ENCODE measurements at regions not wholly inside any gene's neighbourhood (a gene's known extent, or its start where the extent isn't known, plus 50 kb on each side); places are given as distances from the start of the nearest gene placed in this dataset.
A peak's percentile ranks its signal among the peaks of the same experiment; 100 is the strongest.

DNA sequence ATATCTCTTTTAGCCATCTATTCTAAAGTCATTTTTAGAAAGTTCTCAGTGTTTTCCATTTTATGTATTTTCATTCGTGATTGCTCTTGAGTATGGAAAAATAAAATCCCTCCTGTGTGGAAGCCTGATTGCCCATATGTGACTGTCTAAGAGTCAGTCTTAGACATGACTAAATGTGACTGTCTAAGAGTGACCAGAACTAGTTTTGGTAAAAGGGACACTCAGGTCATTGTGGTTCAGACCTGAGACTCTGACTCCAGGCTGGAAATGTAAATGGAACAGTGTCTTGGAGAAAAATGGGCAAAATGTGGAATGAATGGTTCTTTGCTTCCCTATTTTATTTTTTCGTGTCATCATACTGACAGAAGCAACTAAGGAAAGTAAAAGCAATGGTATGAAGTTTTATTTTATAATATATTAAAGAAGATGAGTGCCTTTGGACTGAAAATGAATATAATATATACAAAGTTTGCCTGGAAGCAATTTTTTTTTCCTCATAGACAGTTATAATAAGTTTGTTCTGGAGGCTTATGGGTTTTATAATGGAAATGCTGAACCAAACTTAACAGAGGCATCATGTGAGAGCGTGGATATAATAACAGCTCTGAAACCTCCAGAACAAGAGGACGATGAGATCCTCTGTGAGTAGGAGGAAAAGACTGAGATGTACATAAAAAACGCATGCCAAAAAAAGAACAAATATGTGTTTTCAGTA is 264.4 kb downstream of the ZPLD1 start:
- H3K4me3 ChIP-seq (ENCODE audit: low read length): no peak overlapping the region
- DNase-seq (ENCODE audit: low read depth): no peak
- TF ChIP-seq, protein P1, sequence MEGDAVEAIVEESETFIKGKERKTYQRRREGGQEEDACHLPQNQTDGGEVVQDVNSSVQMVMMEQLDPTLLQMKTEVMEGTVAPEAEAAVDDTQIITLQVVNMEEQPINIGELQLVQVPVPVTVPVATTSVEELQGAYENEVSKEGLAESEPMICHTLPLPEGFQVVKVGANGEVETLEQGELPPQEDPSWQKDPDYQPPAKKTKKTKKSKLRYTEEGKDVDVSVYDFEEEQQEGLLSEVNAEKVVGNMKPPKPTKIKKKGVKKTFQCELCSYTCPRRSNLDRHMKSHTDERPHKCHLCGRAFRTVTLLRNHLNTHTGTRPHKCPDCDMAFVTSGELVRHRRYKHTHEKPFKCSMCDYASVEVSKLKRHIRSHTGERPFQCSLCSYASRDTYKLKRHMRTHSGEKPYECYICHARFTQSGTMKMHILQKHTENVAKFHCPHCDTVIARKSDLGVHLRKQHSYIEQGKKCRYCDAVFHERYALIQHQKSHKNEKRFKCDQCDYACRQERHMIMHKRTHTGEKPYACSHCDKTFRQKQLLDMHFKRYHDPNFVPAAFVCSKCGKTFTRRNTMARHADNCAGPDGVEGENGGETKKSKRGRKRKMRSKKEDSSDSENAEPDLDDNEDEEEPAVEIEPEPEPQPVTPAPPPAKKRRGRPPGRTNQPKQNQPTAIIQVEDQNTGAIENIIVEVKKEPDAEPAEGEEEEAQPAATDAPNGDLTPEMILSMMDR (IDR thresholded peaks at IDR 0.05; ENCODE audit: insufficient read depth, low read depth, low read length, missing control alignments): no peak

DNA sequence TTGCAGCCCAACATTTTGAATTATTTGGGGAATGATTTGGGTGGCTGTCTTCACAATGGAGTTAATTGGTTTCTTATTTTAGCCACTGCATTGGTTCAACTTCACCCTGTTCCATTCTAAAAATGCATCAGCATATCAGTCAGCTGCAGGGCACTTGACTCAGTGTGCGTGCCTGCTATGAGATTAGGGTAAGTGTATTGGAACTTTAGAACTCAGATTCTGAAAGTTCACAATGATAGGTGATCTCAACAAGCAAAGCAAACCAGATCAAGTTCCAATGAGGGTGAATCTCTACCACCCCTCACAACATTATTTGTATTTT is 265.0 kb downstream of the ZPLD1 start:
- DNase-seq (ENCODE audit: low read depth): no peak
- TF ChIP-seq, protein P1 (IDR thresholded peaks at IDR 0.05; ENCODE audit: insufficient read depth, low read depth, low read length, missing control alignments): no peak
- no peak overlapping the region for H3K4me3 ChIP-seq (ENCODE audit: low read length)

DNA sequence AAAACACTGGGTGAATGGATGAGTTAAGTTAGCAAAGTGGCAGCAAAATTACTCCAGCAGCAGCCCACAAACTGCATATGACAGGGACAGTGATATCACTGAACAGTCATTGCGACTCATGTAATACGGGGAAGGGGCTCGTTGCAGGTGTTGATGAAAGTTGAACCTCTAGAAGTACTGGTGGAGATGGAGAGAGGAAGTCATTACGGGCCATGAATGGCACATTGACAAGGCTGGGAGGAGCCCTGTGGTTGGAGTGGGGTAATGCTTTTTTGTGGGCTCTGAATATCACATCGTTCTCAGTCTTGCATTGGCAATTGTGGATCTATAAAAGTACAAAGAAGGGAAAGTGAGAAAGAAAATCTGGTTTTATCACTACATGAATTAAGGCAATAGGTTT is 278.1 kb downstream of the ZPLD1 start:
- no peak overlapping the region for H3K4me3 ChIP-seq (ENCODE audit: low read length)
- no peak for DNase-seq (ENCODE audit: low read depth)
- TF ChIP-seq, protein P1 (IDR thresholded peaks at IDR 0.05; ENCODE audit: insufficient read depth, low read depth, low read length, missing control alignments): no peak

- TF ChIP-seq, protein P1 (IDR thresholded peaks at IDR 0.05; ENCODE audit: insufficient read depth, low read depth, low read length, missing control alignments): no peak
- no peak for DNase-seq (ENCODE audit: low read depth)
- no peak overlapping the region for H3K4me3 ChIP-seq (ENCODE audit: low read length)
Observed at GRCh38 chr3:102714567-102714966, 279.8 kb downstream of the ZPLD1 start.

- TF ChIP-seq, protein P1 (IDR thresholded peaks at IDR 0.05; ENCODE audit: insufficient read depth, low read depth, low read length, missing control alignments): no peak
- DNase-seq (ENCODE audit: low read depth): peak; percentile 89
- no peak overlapping the region for H3K4me3 ChIP-seq (ENCODE audit: low read length)
Observed at GRCh38 chr3:102715030-102715697, 280.3 kb downstream of the ZPLD1 start.

- TF ChIP-seq, protein P1 (IDR thresholded peaks at IDR 0.05; ENCODE audit: insufficient read depth, low read depth, low read length, missing control alignments): no peak
- H3K4me3 ChIP-seq (ENCODE audit: low read length): no peak overlapping the region
- DNase-seq (ENCODE audit: low read depth): no peak
Observed at GRCh38 chr3:102718651-102719050, 283.8 kb downstream of the ZPLD1 start.

DNA sequence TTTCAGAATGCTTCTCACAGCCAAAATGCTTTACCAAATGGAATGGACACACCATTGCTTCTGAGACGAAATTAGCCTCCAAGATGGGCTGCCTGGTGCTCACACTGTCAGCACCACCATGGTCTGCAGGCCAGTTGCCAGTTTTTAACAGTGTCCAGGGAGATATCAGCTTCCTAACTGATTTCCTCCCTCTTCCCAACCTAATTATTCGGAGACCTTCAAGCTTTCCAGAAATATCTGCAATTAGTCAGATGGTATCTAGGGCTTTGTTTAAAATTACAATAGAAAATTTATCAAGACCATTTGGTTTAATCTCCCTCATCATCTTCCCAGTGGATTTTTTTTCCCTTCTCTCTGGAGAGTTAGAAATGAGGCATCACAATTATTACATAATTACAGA is 287.5 kb downstream of the ZPLD1 start:
- no peak for DNase-seq (ENCODE audit: low read depth)
- TF ChIP-seq, protein P1 (IDR thresholded peaks at IDR 0.05; ENCODE audit: insufficient read depth, low read depth, low read length, missing control alignments): no peak
- H3K4me3 ChIP-seq (ENCODE audit: low read length): no peak overlapping the region
